OCI-LY1 (cell line): ENCODE measurements at regions not wholly inside any gene's neighbourhood (a gene's known extent, or its start where the extent isn't known, plus 50 kb on each side); places are given as distances from the start of the nearest gene placed in this dataset.
"Not testable (repeated sequence)": the region's sequence is repeated elsewhere in the genome, so short reads cannot be mapped to it uniquely, and the experiment has no call there.

ENCODE experiments used
- H2AFZ ChIP-seq: fragments of 200-600 bp; sonication (generic), shearing (Covaris generic); 2 replicates; pipeline ENCODE4 v1.6.0; 2014; ENCODE audit warnings: antibody characterized with exemption, mild to moderate bottlenecking, low read length
- H3F3A ChIP-seq: fragments of 200-600 bp; sonication (generic), shearing (Covaris generic); 2 replicates; pipeline ENCODE4 v1.6.0; 2014; ENCODE audit warnings: mild to moderate bottlenecking, antibody characterized with exemption, low read length, moderate library complexity; ENCODE audit not compliant: insufficient read depth
- H3K27ac ChIP-seq: fragments of 200-600 bp; sonication (generic); 2 replicates; pipeline ENCODE4 v1.5.1; 2014; ENCODE audit warnings: low read length, mixed run types, mild to moderate bottlenecking, low read depth; ENCODE audit not compliant: poor library complexity, severe bottlenecking
- H3K27me3 ChIP-seq: fragments of 200-600 bp; sonication (generic); 2 replicates; pipeline ENCODE4 v1.6.0; 2014; ENCODE audit warnings: antibody characterized with exemption, mild to moderate bottlenecking, low read length, moderate library complexity; ENCODE audit not compliant: insufficient read depth
- H3K36me3 ChIP-seq: fragments of 200-600 bp; sonication (generic); 2 replicates; pipeline ENCODE4 v1.6.1; 2014; ENCODE audit warnings: mild to moderate bottlenecking, antibody characterized with exemption, low read length, moderate library complexity, mixed read lengths; ENCODE audit not compliant: insufficient read depth
- H3K4me1 ChIP-seq: fragments of 200-600 bp; sonication (generic); 2 replicates; pipeline ENCODE4 v1.5.1; 2014; ENCODE audit warnings: mild to moderate bottlenecking, low read length, moderate library complexity; ENCODE audit not compliant: insufficient read depth, severe bottlenecking
- H3K4me2 ChIP-seq: fragments of 200-600 bp; sonication (generic), shearing (Covaris generic); 2 replicates; pipeline ENCODE4 v1.6.1; 2014; ENCODE audit warnings: low read length
- H3K4me3 ChIP-seq: fragments of 200-600 bp; sonication (generic); 2 replicates; pipeline ENCODE4 v1.5.1; 2014; ENCODE audit warnings: low read length, low read depth, mild to moderate bottlenecking, mixed read lengths; ENCODE audit not compliant: poor library complexity, severe bottlenecking
- H3K79me2 ChIP-seq: fragments of 200-600 bp; shearing (Covaris generic); 2 replicates; pipeline ENCODE4 v1.6.1; 2016; ENCODE audit warnings: mixed run types, low read length, mixed read lengths; ENCODE audit not compliant: insufficient read depth
- H3K9ac ChIP-seq: fragments of 200-600 bp; sonication (generic), shearing (Covaris generic); 2 replicates; pipeline ENCODE4 v1.6.1; 2014; ENCODE audit warnings: mild to moderate bottlenecking, low read length, mixed read lengths
- H3K9me2 ChIP-seq: fragments of 200-600 bp; sonication (generic), shearing (Covaris generic); 2 replicates; pipeline ENCODE4 v1.6.1; 2014; ENCODE audit warnings: low read depth, mild to moderate bottlenecking, low read length, mixed read lengths
- H3K9me3 ChIP-seq: fragments of 200-600 bp; shearing (Covaris generic); 2 replicates; pipeline ENCODE4 v1.6.1; 2014; ENCODE audit warnings: low read length, mixed read lengths
- H4K20me1 ChIP-seq: fragments of 200-600 bp; sonication (generic), shearing (Covaris generic); 2 replicates; pipeline ENCODE4 v1.6.0; 2016; ENCODE audit warnings: mild to moderate bottlenecking, low read length; ENCODE audit not compliant: insufficient read depth
- CTCF ChIP-seq: fragments of 200-600 bp; sonication (generic), shearing (Covaris generic); IDR thresholded peaks from 2 replicates; pipeline ENCODE4 v1.5.1; 2017; ENCODE audit warnings: mild to moderate bottlenecking, antibody characterized with exemption, low read length, moderate library complexity, mixed read lengths
- EZH2 ChIP-seq: fragments of 200-600 bp; sonication (generic), shearing (Covaris generic); IDR thresholded peaks from 2 replicates; pipeline ENCODE4 v1.8.0; 2017; ENCODE audit warnings: borderline replicate concordance, mixed run types, mild to moderate bottlenecking, antibody characterized with exemption, low read length, moderate library complexity, mixed read lengths

- Histone ChIP-seq H3K4me1 (no peaks in the 10 kb centered on the region), H3K4me3 (no peak overlapping the region), H3K27ac (no peak overlapping the region), H3K36me3 (no peaks in the 10 kb centered on the region), H2AFZ (no peak overlapping the region), H3K9ac (no peak overlapping the region), H4K20me1 (no peaks in the 10 kb centered on the region), H3K9me3 (no peaks in the 10 kb centered on the region), H3K9me2 (no peaks in the 10 kb centered on the region), H3K79me2 (no peaks in the 10 kb centered on the region), H3K4me2 (peak overlapping the region; percentile 39; the same call in 1 of the 2 replicates), H3K27me3 (no peaks in the 10 kb centered on the region), H3F3A (no peaks in the 10 kb centered on the region)
- no peak for TF ChIP-seq EZH2
- TF ChIP-seq CTCF = peak; percentile 88
Observed at GRCh38 chr9:33623658-33624586, 99.9 kb downstream of the ANKRD18B start.

- not testable (repeated sequence) for H3K9ac ChIP-seq, H3K4me3 ChIP-seq, H3K9me3 ChIP-seq, H3K36me3 ChIP-seq, H3K27ac ChIP-seq, H3K79me2 ChIP-seq, H3K4me1 ChIP-seq, H4K20me1 ChIP-seq, H3F3A ChIP-seq, H3K4me2 ChIP-seq, H2AFZ ChIP-seq, H3K27me3 ChIP-seq, H3K9me2 ChIP-seq
Observed at GRCh38 chr9:33628318-33628717, 104.3 kb downstream of the ANKRD18B start.

GRCh38 chr9:33628865-33629410, 104.9 kb downstream of the ANKRD18B start:
- no peaks in the 10 kb centered on the region for H3K79me2 ChIP-seq
- TF ChIP-seq EZH2 (no peak), CTCF (no peak)
- H3K4me3 ChIP-seq = no peak overlapping the region
- H3F3A ChIP-seq = no peaks in the 10 kb centered on the region
- H3K4me2 ChIP-seq = no peak overlapping the region
- H3K9ac ChIP-seq = no peak overlapping the region
- no peaks in the 10 kb centered on the region for H3K36me3 ChIP-seq
- no peaks in the 10 kb centered on the region for H3K9me2 ChIP-seq
- no peaks in the 10 kb centered on the region for H3K9me3 ChIP-seq
- H3K4me1 ChIP-seq = no peaks in the 10 kb centered on the region
- no peak overlapping the region for H3K27ac ChIP-seq
- H4K20me1 ChIP-seq = no peaks in the 10 kb centered on the region
- H3K27me3 ChIP-seq = no peaks in the 10 kb centered on the region
- H2AFZ ChIP-seq = no peak overlapping the region
